NCI-H460 (cell line): ENCODE measurements at regions not wholly inside any gene's neighbourhood (a gene's known extent, or its start where the extent isn't known, plus 50 kb on each side); places are given as distances from the start of the nearest gene placed in this dataset.

Source experiments
- small RNA-seq, 2 experiments: library from RNA; depleted of rRNA; stranded (forward); fragments of <200 nt; gene quantifications; one replicate each; pipeline ENCODE3, GENCODE V24; 2014

Small RNAs in the stretch of these regions (small RNA-seq; reads per million reads assigned to genes)
- 0 reads per million in 2 experiments for gene AC084759.1
